ENCODE measurements at regions not wholly inside any gene's neighbourhood (a gene's known extent, or its start where the extent isn't known, plus 50 kb on each side); places are given as distances from the start of the nearest gene placed in this dataset.

DNA sequence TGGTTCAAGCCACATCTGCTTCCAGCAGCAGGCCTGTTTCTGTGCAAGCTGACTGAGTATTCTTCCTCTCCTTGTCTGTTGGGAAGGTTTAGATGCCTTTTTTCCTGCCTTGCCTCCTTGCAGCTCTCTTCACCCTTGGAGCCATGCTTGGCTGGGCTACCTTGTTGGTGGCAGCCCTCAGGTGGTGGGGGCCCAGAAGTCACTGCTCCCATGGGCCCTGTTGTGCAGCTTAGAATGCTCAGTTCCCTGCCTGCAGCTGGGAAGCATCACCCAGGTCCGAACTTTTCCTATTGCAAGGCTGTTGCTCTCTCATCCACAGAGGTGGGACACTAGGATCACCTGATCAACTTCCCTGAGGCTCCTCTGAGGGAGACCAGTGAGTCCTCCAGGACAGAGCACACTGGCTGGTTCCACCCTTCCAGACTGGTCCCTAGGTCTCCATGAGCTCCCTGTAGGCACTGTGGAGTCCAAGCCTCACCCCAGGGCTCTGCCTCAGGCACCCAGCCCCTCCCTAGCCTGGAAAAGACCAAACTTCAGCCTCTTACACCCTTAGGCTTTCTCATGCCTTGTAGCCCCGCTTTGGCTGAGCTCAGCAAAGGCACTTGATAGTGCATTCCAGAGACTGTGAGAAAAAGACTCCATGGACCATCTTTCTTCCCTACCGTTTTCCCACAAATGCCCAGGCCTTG lies 219.3 kb upstream of the SH3BP4 start:
- POLR2A ChIA-PET = no interaction called here

DNA sequence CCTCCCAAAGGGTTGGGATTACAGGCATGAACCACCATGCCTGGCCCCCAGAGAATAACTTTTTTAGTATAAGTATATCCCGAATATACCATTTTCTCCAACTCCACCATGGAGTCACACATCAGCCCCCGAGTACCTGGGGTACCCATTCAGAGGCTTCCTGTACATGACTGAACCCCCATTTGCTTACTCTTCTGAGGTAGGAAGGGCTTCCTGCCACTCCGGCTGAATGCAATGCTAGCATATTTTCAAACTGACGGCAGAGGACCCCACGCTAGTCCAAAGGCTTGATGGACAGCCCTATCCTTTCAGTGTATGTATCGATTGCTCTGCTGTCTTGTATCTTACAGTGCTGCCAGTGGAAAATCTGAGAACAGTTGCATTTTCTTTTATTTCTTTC lies 220.6 kb upstream of the SH3BP4 start:
- ChIA-PET CTCF (no interaction called here), POLR2A (no interaction called here)
- H3K27ac ChIP-seq (ENCODE audit: extremely low read depth, low read depth, low read length) = no peak overlapping the region
- no peaks in the 10 kb centered on the region for H3K9me3 ChIP-seq (ENCODE audit: control insufficient read depth, insufficient read depth, low read depth, low read length)
- no peak for TF ChIP-seq KLF10 (tag by site-specific recombination; IDR thresholded peaks at IDR 0.05)
- TF ChIP-seq ZNF274 (IDR thresholded peaks at IDR 0.05; ENCODE audit: low read length) = no peak
- no peak for TF ChIP-seq ZNF274 (tag by site-specific recombination; IDR thresholded peaks at IDR 0.05; ENCODE audit: borderline replicate concordance)
- TF ChIP-seq, protein P1, sequence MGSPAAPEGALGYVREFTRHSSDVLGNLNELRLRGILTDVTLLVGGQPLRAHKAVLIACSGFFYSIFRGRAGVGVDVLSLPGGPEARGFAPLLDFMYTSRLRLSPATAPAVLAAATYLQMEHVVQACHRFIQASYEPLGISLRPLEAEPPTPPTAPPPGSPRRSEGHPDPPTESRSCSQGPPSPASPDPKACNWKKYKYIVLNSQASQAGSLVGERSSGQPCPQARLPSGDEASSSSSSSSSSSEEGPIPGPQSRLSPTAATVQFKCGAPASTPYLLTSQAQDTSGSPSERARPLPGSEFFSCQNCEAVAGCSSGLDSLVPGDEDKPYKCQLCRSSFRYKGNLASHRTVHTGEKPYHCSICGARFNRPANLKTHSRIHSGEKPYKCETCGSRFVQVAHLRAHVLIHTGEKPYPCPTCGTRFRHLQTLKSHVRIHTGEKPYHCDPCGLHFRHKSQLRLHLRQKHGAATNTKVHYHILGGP (tag by site-specific recombination; IDR thresholded peaks at IDR 0.05) = no peak
- TF ChIP-seq, protein P2, sequence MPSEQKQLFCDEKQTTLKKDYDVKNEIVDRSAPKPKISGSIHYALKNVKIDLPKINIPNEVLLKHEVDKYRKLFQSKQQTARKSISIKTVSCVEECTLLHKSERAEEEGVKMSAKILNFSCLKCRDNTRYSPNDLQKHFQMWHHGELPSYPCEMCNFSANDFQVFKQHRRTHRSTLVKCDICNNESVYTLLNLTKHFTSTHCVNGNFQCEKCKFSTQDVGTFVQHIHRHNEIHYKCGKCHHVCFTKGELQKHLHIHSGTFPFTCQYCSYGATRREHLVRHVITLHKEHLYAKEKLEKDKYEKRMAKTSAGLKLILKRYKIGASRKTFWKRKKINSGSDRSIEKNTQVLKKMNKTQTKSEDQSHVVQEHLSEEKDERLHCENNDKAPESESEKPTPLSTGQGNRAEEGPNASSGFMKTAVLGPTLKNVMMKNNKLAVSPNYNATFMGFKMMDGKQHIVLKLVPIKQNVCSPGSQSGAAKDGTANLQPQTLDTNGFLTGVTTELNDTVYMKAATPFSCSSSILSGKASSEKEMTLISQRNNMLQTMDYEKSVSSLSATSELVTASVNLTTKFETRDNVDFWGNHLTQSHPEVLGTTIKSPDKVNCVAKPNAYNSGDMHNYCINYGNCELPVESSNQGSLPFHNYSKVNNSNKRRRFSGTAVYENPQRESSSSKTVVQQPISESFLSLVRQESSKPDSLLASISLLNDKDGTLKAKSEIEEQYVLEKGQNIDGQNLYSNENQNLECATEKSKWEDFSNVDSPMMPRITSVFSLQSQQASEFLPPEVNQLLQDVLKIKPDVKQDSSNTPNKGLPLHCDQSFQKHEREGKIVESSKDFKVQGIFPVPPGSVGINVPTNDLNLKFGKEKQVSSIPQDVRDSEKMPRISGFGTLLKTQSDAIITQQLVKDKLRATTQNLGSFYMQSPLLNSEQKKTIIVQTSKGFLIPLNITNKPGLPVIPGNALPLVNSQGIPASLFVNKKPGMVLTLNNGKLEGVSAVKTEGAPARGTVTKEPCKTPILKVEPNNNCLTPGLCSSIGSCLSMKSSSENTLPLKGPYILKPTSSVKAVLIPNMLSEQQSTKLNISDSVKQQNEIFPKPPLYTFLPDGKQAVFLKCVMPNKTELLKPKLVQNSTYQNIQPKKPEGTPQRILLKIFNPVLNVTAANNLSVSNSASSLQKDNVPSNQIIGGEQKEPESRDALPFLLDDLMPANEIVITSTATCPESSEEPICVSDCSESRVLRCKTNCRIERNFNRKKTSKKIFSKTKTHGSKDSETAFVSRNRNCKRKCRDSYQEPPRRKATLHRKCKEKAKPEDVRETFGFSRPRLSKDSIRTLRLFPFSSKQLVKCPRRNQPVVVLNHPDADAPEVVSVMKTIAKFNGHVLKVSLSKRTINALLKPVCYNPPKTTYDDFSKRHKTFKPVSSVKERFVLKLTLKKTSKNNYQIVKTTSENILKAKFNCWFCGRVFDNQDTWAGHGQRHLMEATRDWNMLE (tag by site-specific recombination; conservative IDR thresholded peaks at IDR 0.05; ENCODE audit: low read depth) = no peak
- no peak for TF ChIP-seq ZNF621 (tag by site-specific recombination; IDR thresholded peaks at IDR 0.05)
- no peaks in the 10 kb centered on the region for H3K4me1 ChIP-seq (ENCODE audit: control insufficient read depth, insufficient read depth, low read length)
- H3K4me3 ChIP-seq (ENCODE audit: low read depth, low read length) = no peak overlapping the region
- no peaks in the 10 kb centered on the region for H3K36me3 ChIP-seq (ENCODE audit: control insufficient read depth in 2 of 2, insufficient read depth in 1 of 2, low read length in 2 of 2)

More for the DNA sequence above, 219.3 kb upstream of the SH3BP4 start:
- TF ChIP-seq, protein P3, sequence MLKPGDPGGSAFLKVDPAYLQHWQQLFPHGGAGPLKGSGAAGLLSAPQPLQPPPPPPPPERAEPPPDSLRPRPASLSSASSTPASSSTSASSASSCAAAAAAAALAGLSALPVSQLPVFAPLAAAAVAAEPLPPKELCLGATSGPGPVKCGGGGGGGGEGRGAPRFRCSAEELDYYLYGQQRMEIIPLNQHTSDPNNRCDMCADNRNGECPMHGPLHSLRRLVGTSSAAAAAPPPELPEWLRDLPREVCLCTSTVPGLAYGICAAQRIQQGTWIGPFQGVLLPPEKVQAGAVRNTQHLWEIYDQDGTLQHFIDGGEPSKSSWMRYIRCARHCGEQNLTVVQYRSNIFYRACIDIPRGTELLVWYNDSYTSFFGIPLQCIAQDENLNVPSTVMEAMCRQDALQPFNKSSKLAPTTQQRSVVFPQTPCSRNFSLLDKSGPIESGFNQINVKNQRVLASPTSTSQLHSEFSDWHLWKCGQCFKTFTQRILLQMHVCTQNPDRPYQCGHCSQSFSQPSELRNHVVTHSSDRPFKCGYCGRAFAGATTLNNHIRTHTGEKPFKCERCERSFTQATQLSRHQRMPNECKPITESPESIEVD (tag by site-specific recombination; IDR thresholded peaks at IDR 0.05) = no peak
- no peak for TF ChIP-seq ZNF777 (tag by site-specific recombination; IDR thresholded peaks at IDR 0.05; ENCODE audit: borderline replicate concordance)
- TF ChIP-seq ZNF211 (tag by site-specific recombination; IDR thresholded peaks at IDR 0.05; ENCODE audit: low read depth) = no peak
- TF ChIP-seq SP7 (tag by site-specific recombination; IDR thresholded peaks at IDR 0.05) = no peak
- TF ChIP-seq ZNF629 (tag by site-specific recombination; IDR thresholded peaks at IDR 0.05) = no peak
- no peak for TF ChIP-seq ZNF48 (tag by site-specific recombination; IDR thresholded peaks at IDR 0.05)
- Histone ChIP-seq H3K9me3 (ENCODE audit: control insufficient read depth, insufficient read depth, low read depth, low read length) (no peaks in the 10 kb centered on the region), H3K36me3 (ENCODE audit: control insufficient read depth in 2 of 2, insufficient read depth in 1 of 2, low read length in 2 of 2) (no peaks in the 10 kb centered on the region), H3K4me1 (ENCODE audit: control insufficient read depth, insufficient read depth, low read length) (no peaks in the 10 kb centered on the region), H3K27ac (ENCODE audit: extremely low read depth, low read depth, low read length) (no peak overlapping the region), H3K4me3 (ENCODE audit: low read depth, low read length) (no peak overlapping the region)
- CTCF ChIA-PET = interaction anchor here (0.9 to 1.7 kb wide), 3 partner anchors 11 to 149 kb away, joined by 3 to 7 read pairs (median 3); no protein-coding TSS in a partner anchor

GRCh38 chr2:234730066-234730640 lies 221.7 kb upstream of the SH3BP4 start:
- H3K4me3 ChIP-seq (ENCODE audit: low read depth, low read length) = no peak overlapping the region
- no peak for TF ChIP-seq ZNF391 (tag by site-specific recombination; IDR thresholded peaks at IDR 0.05; ENCODE audit: borderline replicate concordance, low read depth)
- H3K4me1 ChIP-seq (ENCODE audit: control insufficient read depth, insufficient read depth, low read length) = no peaks in the 10 kb centered on the region
- no peak overlapping the region for H3K27ac ChIP-seq (ENCODE audit: extremely low read depth, low read depth, low read length)
- POLR2A ChIA-PET = no interaction called here
- CTCF ChIA-PET = interaction anchor here (0.6 to 0.7 kb wide), 2 partner anchors 13 to 96 kb away, joined by 3 read pairs; no protein-coding TSS in a partner anchor
- H3K36me3 ChIP-seq (ENCODE audit: control insufficient read depth in 2 of 2, insufficient read depth in 1 of 2, low read length in 2 of 2) = no peaks in the 10 kb centered on the region
- no peaks in the 10 kb centered on the region for H3K9me3 ChIP-seq (ENCODE audit: control insufficient read depth, insufficient read depth, low read depth, low read length)

Measured in HEK293 (cell line).